GM18858 (cell line): ENCODE measurements at regions not wholly inside any gene's neighbourhood (a gene's known extent, or its start where the extent isn't known, plus 50 kb on each side); places are given as distances from the start of the nearest gene placed in this dataset.
A peak's percentile ranks its signal among the peaks of the same experiment; 100 is the strongest.
"Not testable (repeated sequence)": the region's sequence is repeated elsewhere in the genome, so short reads cannot be mapped to it uniquely, and the experiment has no call there.

Experiments used
- ATAC-seq: cut with Tn5 transposase; IDR thresholded peaks from one replicate; pipeline ENCODE4 v1.9.1; 2021; ENCODE audit not compliant: unreplicated experiment

DNA sequence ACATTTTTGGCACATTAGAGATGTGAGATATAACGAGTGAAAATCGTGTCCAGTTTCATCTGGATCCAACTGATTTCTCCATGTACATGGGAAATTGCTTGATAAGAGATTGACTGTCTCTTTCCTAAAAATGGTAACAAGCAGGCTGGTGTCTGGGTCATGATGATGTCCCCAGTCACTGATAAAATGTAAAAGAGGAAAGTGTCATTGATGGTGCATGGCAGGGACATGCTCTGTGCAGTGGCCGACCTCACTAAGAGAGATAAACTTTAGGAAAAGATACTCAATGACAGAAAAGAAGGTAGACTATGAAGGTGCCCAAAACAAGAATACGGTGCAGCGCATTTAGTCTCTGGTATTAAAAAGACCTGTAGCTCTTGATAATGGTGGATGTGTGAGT, 1517.5 kb downstream of the RPIA start:
- ATAC-seq = no peak

DNA sequence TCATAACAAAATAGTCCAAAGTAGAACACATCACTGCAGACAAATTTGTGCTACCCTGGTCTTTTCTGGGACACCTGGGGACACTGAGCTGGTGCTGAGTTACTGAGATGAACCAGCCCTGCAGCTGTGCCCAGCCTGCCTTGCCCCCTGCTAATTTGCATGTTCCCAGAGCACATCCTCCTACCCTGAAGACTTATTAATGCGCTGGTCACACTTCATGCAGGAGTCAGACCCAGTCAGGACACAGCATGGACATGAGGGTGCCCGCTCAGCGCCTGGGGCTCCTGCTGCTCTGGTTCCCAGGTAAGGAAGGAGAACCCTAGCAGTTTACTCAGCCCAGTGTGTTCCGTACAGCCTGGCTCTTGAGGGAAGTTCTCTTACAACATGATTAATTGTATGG, 1518.3 kb downstream of the RPIA start:
- ATAC-seq = no peak

DNA sequence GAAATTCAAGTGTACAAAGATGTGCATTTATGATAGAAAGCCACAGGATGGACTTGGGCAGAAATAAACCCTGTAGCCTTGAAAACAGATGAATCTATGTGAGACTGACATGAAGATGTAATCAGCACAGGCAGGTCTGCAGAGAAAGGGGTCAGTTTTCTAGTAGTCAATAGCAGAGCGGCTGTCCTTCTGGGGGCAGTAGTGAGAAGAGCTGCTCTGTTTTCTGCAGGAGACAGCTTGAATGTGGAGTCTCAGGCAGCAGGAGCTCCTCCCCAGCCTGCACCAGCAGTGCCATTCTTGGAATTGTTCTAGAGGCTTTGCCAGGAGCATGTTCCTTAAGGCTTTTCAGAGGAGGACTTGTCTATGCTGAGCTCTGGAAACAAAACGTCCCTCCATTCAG, 1524.4 kb downstream of the RPIA start:
- not testable (repeated sequence) for ATAC-seq

DNA sequence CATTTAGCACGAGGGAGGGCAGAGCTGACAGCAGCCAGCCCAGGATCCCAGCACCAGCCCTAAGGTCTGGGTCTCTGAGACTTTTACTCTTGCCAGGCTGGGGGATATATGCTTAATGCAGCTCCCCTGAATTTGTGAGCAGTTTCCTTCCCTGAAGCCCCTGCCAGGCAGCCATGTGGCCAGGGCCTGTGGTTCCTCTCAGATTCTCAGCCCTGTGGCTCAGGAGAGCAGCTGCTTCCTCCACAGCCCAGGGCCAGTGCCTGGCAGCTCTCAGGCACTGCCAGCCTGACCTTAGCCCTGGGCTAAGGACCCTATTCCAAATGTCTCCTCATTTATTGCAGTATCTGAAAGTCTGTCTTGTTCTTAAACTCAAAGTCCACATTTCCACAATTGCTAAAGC, 1525.3 kb downstream of the RPIA start:
- ATAC-seq = not testable (repeated sequence)

DNA sequence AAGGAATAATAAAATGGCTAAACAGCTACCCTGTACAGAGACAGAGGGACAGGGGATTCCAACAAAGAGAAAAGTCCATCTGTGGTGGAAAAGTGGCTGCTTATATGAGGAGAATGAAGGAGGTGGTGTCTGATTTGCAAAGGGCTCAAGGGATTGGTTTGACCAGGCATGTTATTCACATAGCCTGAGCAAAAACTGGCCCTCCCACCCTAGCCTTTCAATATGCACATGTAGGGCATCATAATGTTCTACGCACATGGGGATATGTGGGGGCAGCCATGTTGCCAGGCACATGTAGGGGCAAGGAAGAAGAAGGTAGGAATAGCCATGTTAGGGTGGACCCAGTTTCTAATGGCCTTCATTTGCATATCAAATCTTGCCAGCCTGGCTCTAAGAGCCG, 1527.1 kb downstream of the RPIA start:
- not testable (repeated sequence) for ATAC-seq

GRCh38 chr2:90220623-90221299, 1529.3 kb downstream of the RPIA start:
- ATAC-seq = peak; percentile 41

DNA sequence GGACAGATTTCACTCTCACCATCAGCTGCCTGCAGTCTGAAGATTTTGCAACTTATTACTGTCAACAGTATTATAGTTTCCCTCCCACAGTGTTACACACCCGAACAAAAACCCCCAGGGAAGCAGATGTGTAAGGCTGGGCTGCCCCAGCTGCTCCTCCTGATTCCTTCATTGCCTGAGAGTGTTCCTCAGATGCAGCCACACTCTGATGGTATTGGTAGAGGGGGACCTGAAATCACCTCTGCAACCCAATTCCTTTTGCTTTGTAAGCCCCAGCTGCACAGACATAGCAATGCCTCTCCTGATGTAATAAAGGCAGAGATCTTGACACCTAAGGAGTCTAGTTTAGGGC, 1529.8 kb downstream of the RPIA start:
- ATAC-seq = no peak

- ATAC-seq = not testable (repeated sequence)
Observed at GRCh38 chr2:90224767-90225166, 1533.3 kb downstream of the RPIA start.

GRCh38 chr2:90226465-90227072, 1535.1 kb downstream of the RPIA start:
- ATAC-seq = not testable (repeated sequence)

DNA sequence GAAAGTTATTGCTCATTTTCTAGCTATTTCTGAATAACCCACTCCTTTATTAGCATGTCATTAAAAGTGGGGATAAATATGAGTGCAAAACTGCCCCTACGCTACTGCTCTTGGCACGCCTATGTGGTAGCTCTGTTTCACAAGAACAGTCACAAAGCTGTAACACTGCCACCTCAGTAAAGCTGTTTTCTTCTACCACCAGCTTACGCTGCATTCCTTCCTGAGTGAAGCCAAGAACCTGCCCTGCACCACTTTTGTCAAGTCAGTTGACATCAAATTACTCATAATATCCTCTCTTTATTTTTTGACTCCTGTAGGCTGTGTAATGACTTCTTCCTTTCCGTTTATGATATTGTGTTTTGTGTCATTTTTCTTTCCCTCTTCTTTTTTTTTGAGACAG, 1539.7 kb downstream of the RPIA start:
- not testable (repeated sequence) for ATAC-seq

GRCh38 chr2:90235452-90235851, 1544.0 kb downstream of the RPIA start:
- ATAC-seq = not testable (repeated sequence)

- not testable (repeated sequence) for ATAC-seq
Observed at GRCh38 chr2:90237923-90238361, 1546.5 kb downstream of the RPIA start.

DNA sequence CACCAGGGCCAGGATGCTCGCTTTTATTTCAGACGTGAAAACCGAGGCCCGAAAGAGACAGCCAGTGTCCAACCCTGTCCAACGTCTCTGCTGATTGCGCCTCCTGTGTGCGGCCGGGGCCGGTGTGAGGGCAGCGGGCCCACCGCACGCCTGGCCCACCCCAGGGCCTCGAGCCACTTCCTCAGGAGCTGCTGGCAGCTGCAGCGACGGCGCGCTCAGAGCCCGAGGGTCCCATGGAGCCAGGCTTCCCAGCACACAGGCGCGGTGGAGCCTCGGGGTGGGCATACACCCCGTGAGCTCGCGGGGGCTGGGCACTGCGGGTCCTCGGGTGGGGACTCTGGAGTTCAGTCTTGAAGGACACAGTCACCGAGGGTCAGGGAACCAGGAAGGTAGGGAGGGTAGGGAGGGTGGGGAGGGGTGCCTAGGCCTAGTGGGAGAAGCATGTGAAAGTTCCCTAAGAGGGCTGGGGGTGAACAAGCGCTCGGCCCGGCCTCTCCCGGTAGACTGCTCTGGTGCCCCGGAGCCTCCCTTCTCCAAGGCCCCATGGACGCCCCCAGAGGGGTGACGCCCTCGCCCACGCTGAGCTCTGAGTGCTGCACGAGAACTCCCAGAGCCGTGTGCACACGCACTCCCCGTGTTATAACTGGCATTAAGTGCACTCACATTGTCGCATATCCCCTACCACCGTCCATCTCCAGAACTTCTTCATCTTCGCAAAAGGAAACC, 1547.2 kb downstream of the RPIA start:
- ATAC-seq = not testable (repeated sequence)

DNA sequence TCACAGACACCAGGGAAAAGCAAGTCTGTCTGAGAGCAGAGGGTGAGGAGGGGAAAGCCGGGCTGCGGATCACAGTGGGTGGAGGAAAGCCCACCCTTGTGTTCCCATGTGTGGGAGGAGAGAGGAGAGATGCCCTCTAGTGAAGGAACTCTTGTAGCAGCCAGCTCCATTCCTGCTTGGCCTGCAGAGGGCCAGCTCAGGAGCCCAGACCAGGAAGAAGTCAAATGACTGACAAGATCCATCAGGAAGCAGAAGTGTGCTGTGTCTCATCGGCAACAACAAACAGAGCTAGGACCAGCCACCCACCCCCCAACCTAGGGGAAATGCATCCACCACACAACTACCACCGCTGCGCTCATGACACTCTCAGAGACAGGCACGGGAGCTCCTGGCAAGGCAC, 1548.3 kb downstream of the RPIA start:
- not testable (repeated sequence) for ATAC-seq

GRCh38 chr2:90244902-90245765, 1553.7 kb downstream of the RPIA start:
- not testable (repeated sequence) for ATAC-seq

DNA sequence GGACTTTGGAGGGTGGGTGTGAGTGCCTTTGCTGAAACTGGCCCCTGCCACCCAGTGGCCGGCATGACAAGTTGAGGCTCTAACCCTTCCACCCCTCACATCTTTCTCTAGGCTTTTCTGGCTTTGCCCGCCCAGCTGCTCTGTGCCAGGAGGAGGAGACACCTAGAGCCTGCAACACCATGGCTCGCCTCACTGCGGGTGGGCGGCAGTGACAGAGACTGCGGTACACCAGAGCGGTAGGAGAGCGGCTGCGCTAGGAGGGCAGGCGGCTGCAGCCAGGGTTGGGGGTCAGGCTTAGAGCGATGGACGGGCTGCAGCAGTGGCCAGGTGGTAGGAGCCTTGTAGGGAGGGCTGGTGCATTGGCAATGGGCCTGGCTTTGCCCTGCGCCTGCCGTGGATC, 1556.9 kb downstream of the RPIA start:
- ATAC-seq = not testable (repeated sequence)

- not testable (repeated sequence) for ATAC-seq
Observed at GRCh38 chr2:90250350-90250749, 1558.9 kb downstream of the RPIA start.

- not testable (repeated sequence) for ATAC-seq
Observed at GRCh38 chr2:90251576-90251975, 1560.1 kb downstream of the RPIA start.

DNA sequence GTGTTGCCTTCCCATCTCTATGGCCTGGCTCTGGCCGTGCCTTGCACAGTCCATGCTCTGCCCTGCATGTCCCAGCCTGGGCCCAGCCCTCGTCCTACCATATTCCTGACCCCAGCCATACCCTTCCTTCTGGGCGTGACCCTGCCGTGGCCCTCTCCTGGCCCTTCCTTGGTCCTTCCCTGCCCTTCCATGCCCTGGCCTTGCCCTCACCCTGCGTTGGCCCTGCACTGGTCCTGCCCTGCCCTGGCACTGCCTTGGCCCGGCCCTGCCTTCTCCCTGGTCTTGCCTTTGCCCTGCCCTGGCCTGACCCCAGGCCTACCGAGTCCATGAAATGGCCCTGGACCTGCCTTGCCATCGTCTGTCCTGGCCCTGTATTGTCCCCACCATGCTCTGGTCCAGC, 1561.8 kb downstream of the RPIA start:
- ATAC-seq = not testable (repeated sequence)

DNA sequence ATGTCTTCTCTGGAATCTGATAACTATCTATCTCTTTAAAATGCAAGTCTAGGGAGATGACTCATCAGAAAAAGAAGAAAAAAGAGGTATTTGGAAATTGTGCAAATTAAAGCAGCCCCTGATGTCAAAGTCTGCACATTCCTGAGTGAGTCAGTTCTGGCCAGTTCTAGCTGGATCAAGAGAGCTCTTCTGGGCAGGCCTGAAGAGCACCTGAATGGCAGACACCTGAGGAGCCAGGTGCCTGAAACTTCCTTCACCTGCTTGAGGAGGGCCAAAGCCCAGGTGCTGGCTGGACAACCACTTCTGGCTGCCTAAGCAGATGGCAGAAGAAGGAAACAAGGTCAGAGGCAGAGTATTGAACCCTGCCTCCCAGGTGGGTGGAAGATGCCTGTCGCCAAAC, 1575.4 kb downstream of the RPIA start:
- not testable (repeated sequence) for ATAC-seq

DNA sequence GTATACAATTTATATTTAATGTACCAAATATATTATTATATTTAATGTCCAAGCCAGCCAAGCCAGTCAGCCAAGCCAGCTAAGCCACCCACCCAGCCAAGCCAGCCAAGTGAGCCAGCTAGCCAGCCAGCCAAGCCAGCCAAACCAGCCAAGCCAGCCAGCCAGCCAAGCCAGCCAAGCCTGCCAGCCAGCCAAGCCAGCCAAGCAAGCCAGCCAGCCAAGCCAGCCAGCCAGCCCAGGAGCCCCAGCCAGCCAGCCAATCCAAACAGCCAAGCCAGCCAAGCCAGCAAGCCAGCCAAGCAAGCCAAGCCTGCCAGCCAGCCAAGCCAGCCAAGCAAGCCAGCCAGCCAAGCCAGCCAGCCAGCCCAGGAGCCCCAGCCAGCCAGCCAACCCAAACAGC, 1596.3 kb downstream of the RPIA start:
- ATAC-seq = not testable (repeated sequence)
